Retina (tissue), 1 donor: ENCODE measurements at regions not wholly inside any gene's neighbourhood (a gene's known extent, or its start where the extent isn't known, plus 50 kb on each side); places are given as distances from the start of the nearest gene placed in this dataset.

Experiments used
- DNase-seq: peaks from one replicate; pipeline ENCODE4 v3.0.0-alpha.2; 2016

GRCh38 chr1:94731891-94732290 lies 88.3 kb upstream of the SLC44A3 start:
- DNase-seq, result no peak

DNA sequence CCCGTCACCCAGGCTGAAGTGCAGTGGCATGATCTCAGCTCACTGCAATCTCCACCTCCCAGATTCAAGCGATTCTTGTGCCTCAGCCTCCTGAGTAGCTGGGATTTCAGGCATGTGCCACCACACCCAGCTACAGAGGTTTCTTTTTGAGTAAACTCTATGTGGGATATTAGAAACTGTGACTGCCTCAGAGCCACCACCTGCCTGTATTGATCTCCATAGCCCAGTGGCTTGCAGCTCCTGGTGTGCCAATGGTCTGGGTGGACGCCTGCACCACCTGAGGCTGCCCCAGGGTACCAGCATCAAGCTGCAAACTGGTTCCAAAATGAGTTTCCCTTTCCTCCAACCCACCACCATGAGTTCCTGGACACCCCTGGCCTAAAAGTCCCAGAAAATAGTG lies 89.7 kb upstream of the SLC44A3 start:
- no peak for DNase-seq

GRCh38 chr1:94729267-94729666 lies 90.9 kb upstream of the SLC44A3 start:
- no peak for DNase-seq

DNA sequence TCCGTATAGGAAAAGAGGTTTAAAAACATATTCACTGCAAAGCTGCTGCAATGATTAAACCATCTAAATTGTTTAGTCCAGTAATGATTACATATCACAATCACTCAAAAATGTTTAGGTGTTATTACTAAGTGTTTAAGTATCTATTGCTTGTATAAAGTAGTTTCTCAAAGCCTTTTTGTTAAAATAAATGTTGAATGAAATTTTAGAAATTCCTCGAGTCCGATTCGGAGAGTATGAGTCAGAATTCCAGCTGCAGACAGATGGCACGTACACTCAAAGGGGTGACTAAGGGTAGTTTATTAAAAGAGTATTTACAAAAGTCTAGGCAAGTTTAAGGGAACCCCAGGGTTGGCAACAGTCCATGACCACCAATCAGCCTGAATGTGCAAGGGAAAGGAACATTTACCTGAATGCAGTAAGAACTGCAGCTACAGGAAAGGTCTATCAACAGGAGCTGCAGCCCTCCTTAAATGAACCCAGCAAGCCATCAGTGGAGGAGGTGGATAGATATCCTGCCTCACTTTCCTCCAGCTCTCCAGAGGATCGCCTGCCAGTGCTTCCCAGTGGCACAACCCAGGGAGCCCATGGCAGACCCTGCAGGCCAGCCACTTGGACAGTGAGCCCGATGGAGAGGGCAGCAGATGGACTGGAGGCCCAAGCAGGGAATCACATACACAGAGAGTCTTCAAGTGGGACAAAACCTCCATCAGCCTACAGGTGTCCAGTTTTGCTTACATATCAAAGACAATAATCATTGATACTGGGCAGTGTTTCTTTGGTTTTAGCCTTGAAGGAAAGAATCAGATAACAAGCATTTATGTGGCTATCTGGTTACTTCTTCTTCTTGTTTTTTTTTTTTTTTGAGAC lies 92.1 kb upstream of the SLC44A3 start:
- no peak for DNase-seq

DNA sequence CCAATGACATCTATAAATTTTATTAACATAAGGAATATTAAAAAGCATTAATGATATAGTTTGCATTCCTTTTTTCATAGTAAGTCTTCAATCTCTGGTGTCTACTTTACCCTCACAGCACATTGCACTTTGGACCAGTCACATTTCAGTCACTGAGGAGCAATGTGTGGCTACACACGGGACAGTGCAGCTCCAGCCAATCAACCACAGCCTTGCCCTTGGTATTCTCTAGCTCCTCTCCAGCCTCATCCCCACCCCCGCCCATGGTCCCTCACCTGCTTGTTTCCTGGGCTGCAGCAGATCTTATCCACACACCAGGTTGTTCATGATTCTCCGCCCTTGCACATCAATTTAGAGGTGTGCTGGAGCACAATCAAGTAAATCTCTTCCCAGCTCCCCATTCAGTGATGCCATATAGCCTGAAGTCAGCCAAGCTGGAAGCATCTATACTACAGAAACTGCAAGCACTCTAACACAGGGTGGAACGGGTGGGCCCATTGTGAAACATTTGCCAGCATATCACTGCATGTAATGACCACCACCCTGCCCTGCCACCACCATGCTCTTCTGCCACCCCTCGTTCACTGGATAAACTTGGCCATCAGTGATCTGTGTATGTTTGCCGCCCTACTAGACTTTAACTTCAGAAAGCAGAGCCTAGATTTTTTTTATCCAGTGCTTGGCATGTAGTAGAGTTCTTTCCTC lies 93.0 kb upstream of the SLC44A3 start:
- no peak for DNase-seq

DNA sequence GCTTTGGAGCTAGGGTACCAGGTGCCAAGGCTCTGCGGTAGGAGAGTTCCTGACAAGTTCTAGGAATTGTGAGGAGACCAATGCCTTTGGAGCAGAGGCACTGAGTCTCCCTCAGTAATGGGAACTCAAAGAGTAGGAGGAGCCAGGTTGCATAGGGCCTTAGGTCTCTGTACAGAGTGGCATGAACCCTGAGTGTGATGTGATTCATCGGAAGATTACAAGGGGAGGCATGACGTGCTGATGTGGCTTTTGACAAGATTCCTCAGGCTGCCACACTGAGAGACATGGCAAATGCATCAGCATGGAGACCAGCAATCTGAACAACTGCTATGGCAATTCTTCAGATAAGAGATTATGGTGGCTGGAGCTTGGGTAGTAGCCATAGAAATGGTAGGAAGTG lies 94.6 kb upstream of the SLC44A3 start:
- no peak for DNase-seq

GRCh38 chr1:94723894-94724293 lies 96.3 kb upstream of the SLC44A3 start:
- DNase-seq, result no peak

DNA sequence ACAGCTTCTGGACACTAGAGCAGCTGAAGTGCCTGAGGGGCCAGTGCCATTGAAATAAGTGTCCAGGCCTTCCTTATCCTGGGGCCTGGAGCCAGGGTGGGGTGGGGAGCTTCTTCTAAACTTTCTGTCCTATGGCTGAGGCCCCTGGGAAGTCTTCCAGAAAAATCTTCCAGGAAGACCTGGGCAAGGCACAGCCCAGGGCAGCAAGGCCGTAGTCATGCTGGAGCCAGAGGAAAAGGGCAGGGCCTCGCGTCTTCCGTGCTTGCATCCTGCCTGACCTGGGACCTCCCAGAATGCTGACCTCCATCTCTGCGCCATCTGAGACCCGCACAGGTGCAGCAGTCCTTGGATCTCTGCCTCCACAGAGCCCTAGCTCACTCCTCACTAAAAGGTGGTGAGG lies 96.7 kb upstream of the SLC44A3 start:
- DNase-seq, result no peak

- no peak for DNase-seq
Observed at GRCh38 chr1:94722181-94722580, 98.0 kb upstream of the SLC44A3 start.

DNA sequence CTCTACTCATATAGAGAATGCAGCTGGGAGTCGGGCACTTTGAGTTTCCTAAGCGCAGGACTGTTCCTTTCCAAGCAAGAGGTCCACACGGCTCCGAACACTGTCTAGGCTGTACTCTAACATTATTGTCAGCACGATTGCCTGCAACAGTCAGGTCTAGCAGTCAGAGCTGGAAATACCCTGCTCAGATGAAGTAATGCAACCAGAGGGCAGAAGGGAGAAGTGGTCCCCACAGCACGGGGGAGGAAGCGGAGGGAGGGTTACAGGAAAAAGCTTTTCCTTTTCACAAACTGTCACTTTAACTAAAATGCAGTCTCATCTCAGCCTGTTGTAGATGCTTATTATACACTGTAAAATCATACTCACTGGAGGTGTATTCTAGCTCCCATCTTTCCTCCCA lies 98.9 kb upstream of the SLC44A3 start:
- peak; percentile 15 for DNase-seq

GRCh38 chr1:94719926-94720793 lies 100.0 kb upstream of the SLC44A3 start:
- DNase-seq, result no peak

GRCh38 chr1:94716965-94717364 lies 103.2 kb upstream of the SLC44A3 start:
- DNase-seq, result no peak

GRCh38 chr1:94715321-94715720 lies 104.8 kb upstream of the SLC44A3 start:
- no peak for DNase-seq

DNA sequence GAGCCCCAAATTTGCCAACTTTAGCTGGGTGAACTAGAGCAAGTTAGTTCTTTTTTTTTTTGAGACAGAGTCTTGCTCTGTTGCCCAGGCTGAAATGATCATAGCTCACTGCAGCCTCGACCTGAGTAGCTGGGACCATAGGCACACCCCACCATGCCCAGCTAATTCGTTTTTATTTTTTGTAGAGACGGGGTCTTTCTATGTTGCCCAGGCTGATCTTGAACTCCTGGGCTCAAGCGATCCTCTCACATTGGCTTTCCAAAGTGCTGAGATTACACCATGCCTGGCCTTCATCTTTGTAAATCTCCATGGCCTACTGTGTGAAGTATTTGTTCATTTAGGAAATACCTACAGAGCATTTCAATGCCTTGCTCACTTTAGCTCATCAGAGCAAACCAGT lies 105.6 kb upstream of the SLC44A3 start:
- DNase-seq, result no peak

GRCh38 chr1:94714152-94714551 lies 106.0 kb upstream of the SLC44A3 start:
- no peak for DNase-seq

GRCh38 chr1:94713472-94714141 lies 106.5 kb upstream of the SLC44A3 start:
- DNase-seq, result no peak

DNA sequence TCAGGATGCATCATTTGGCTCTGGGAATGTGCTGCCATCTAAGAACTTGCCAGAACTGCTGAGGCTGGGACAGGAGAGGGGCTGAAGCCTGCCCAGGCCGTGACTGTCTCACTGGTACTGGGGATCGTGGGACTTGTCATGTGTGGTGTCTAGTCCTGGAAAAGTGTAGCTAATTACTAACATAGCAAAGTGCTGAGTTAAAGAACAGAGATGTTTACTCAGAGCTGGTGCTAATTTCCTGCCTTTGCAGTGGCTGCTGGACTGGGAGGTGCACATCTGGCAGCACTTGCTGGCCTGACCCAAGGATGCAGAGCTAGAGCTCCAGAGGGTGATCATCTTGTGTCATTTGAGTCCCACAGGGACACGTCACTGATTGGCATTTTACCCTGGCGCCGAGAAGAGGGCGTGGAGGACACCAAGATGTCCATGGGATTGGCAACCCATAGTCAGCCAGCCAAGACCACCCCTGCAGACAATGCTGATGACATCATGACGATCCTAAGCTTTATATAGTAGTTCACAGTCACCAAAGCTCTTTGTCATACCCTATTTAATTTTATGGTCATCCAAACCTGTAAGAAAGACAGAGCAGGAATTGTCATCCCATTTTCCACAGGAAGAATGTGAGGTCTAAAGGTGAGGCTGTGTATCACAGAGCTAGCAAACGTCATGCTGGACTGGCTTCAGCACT lies 110.1 kb upstream of the SLC44A3 start:
- no peak for DNase-seq

DNA sequence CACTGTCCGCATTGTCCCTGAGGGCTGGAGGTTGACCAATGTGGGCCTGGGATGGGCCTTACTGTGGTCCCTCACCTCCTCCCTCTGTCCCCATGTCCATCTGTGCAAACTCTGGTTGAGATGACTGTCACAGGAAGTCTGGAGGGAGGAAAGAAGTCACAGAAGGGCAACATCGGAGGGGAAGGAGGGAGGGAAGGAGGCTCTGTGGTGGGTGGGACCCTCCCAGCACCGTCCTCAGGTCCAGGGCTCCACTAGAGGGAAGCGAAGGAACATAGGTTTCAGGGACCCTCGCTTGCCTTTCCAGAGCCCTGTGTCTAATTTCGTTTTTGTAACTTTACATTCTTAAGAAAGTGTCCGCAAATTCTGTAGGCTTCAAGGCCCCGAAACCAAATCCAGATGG lies 111.3 kb upstream of the SLC44A3 start:
- DNase-seq, result no peak

- no peak for DNase-seq
Observed at GRCh38 chr1:94708299-94708685, 111.9 kb upstream of the SLC44A3 start.

GRCh38 chr1:94707321-94708298 lies 112.5 kb upstream of the SLC44A3 start:
- no peak for DNase-seq

DNA sequence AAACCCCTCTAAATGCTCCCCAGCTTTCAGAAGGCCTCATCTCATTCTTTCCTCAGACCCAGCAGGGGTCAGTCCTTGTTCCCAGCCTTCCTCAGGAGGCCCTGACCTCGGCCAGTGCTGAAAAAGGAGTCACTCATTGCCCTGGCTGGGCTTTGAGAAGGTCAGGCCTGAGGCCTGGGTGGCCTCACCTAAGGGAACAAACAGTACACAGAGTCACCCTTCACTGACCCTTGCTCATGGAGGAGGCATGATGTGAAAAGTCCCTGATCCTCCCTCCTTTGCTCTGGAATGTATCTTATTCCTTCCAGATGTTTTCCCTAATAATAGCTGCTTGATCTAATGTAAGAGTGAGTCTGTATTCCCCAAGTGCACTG lies 117.7 kb upstream of the SLC44A3 start:
- no peak for DNase-seq
